ENCODE measurements at regions not wholly inside any gene's neighbourhood (a gene's known extent, or its start where the extent isn't known, plus 50 kb on each side); places are given as distances from the start of the nearest gene placed in this dataset.

GRCh38 chr1:51025374-51025773 is 55.3 kb downstream of the CDKN2C start:
- no peaks in the 10 kb centered on the region for H3K4me1 ChIP-seq (replicated peaks in 1 of 2)
- no peak overlapping the region for H3K4me3 ChIP-seq
- no peaks in the 10 kb centered on the region for H3K9me3 ChIP-seq (replicated peaks in 1 of 3)
- no peak overlapping the region for H3K27ac ChIP-seq
- WGBS, 4 donors = 57 to 68% (median 65%) methylated on average over 2 of the region's 2 CpGs
- H3K27me3 ChIP-seq = no peaks in the 10 kb centered on the region
- TF ChIP-seq POLR2A (IDR thresholded peaks at IDR 0.05) = no peak
- TF ChIP-seq CTCF (IDR thresholded peaks at IDR 0.05) = no peak
- intact Hi-C loops (cut with DNase I) = no loop called here
- no peak for DNase-seq
- no peaks in the 10 kb centered on the region for H3K36me3 ChIP-seq (replicated peaks in 1 of 2)

GRCh38 chr1:51032936-51033335 is 62.9 kb downstream of the CDKN2C start:
- H3K27me3 ChIP-seq = no peaks in the 10 kb centered on the region
- no peak overlapping the region for H3K27ac ChIP-seq
- DNase-seq = no peak
- H3K4me3 ChIP-seq = no peak overlapping the region
- no peaks in the 10 kb centered on the region for H3K36me3 ChIP-seq (replicated peaks in 1 of 2)
- intact Hi-C loops (cut with DNase I) = no loop called here
- H3K9me3 ChIP-seq (replicated peaks in 1 of 3) = no peaks in the 10 kb centered on the region
- TF ChIP-seq CTCF (IDR thresholded peaks at IDR 0.05) (no peak), POLR2A (IDR thresholded peaks at IDR 0.05) (no peak)
- H3K4me1 ChIP-seq (replicated peaks in 1 of 2) = no peaks in the 10 kb centered on the region
- WGBS, 4 donors = 94 to 97% (median 96%) methylated on average over 8 of the region's 8 CpGs

GRCh38 chr1:51044199-51044598 is 57.8 kb upstream of the C1orf185 start:
- Histone ChIP-seq H3K36me3 (replicated peaks in 1 of 2) (no peaks in the 10 kb centered on the region), H3K4me3 (no peak overlapping the region), H3K4me1 (replicated peaks in 1 of 2) (no peaks in the 10 kb centered on the region), H3K27ac (no peak overlapping the region), H3K27me3 (no peaks in the 10 kb centered on the region), H3K9me3 (replicated peaks in 1 of 3) (no peaks in the 10 kb centered on the region)
- DNase-seq = no peak
- 54 to 79% (median 67%) methylated on average over 3 of the region's 3 CpGs for WGBS, 4 donors
- TF ChIP-seq POLR2A (IDR thresholded peaks at IDR 0.05) = no peak
- no peak for TF ChIP-seq CTCF (IDR thresholded peaks at IDR 0.05)
- intact Hi-C loops (cut with DNase I) = loop anchor here (5.0 to 10.0 kb wide), 3 partner anchors 117 to 269 kb away; no protein-coding TSS in a partner anchor

GRCh38 chr1:51044834-51045233 is 57.2 kb upstream of the C1orf185 start:
- H3K36me3 ChIP-seq (replicated peaks in 1 of 2) = no peaks in the 10 kb centered on the region
- H3K4me1 ChIP-seq (replicated peaks in 1 of 2) = no peaks in the 10 kb centered on the region
- peak in 5 of 6 experiments; percentile 21 to 65 (median 59) for TF ChIP-seq CTCF (IDR thresholded peaks at IDR 0.05)
- no peak for TF ChIP-seq POLR2A (IDR thresholded peaks at IDR 0.05)
- no peak for DNase-seq
- WGBS, 4 donors = 24 to 32% (median 28%) methylated on average over 4 of the region's 4 CpGs
- no peaks in the 10 kb centered on the region for H3K27me3 ChIP-seq
- intact Hi-C loops (cut with DNase I) = loop anchor here (5.0 to 10.0 kb wide), 3 partner anchors 118 to 270 kb away; no protein-coding TSS in a partner anchor
- no peak overlapping the region for H3K4me3 ChIP-seq
- no peak overlapping the region for H3K27ac ChIP-seq
- no peaks in the 10 kb centered on the region for H3K9me3 ChIP-seq (replicated peaks in 1 of 3)

Measured in adrenal gland (tissue), 9 donors.